ENCODE measurements at regions not wholly inside any gene's neighbourhood (a gene's known extent, or its start where the extent isn't known, plus 50 kb on each side); places are given as distances from the start of the nearest gene placed in this dataset.
A peak's percentile ranks its signal among the peaks of the same experiment; 100 is the strongest.
"Not testable (repeated sequence)": the region's sequence is repeated elsewhere in the genome, so short reads cannot be mapped to it uniquely, and the experiment has no call there.

DNA sequence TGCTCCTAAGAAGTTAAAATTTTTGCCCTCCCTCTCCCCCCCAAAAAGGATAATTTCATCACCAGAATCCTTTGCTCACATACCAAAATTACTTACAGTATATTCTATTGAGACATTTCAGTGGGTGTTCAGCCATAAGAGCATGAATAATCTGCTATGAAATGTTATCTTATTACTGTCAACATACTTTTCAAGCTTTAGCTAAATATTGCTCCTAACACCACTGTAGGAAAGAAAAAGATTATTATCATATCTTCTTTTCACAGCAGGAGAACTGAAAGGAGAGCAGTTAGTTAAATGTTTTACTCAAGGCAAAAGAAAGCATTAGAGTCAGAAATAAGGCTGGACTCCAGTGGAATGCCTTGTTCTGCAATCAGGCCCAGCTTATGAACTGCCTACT lies 231.0 kb upstream of the GYPA start:
- no peak for DNase-seq (ENCODE audit: low spot score)

DNA sequence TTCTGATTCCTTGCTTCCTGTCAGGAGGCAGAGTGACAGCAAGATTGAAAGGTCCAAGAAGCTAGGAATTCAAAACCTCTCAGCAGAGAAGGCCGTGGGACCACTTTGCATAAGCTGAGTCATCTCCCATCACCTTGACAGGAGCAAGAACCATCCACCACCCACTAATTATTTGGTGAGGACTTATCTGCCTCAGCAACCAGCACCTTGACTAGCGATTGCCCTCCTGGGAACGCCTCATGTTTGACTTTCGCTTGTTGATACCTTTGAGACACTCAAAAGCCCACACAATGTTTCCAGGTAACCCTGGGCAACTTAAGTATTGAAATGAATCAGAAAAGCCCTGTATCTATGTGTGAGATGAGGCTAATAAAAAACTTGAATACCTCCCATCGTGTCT lies 233.5 kb upstream of the GYPA start:
- DNase-seq (ENCODE audit: low spot score) = no peak

DNA sequence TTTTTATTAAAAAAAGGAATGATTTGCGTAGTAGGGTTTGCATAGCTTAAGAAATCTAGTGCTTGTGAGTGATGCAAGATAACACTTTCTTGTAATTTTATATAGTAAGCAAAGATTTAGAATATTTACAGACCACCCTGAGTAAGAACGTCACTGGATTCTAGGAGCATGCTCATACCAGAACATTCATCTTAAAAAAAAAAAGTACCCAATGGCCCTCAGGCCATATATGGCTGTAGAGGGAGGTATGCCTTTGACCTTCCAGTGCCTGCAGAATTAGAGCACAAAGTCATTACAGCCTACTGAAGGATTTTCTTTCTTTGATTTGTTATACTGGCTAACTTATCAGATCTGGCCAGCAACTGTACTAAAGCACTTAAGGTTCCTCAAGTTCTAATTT lies 236.3 kb upstream of the GYPA start:
- no peak for DNase-seq (ENCODE audit: low spot score)

DNA sequence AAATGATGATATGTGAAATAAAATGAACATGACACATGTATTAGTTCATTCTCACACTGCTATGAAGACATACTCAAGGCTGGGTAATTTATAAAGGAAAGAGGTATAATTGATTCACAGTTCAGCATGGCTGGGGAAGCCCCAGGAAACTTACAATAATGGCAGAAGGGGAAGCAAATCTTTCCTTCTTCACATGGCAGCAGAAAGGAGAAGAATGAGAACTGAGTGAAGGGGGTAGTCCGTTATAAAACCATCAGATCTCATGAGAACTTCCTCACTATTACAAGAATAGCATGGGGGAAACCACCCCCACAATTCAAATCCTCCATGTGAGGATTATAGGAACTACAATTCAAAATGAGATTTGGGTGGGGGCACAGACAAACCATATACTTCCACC lies 243.9 kb upstream of the GYPA start:
- DNase-seq (ENCODE audit: low spot score) = no peak

DNA sequence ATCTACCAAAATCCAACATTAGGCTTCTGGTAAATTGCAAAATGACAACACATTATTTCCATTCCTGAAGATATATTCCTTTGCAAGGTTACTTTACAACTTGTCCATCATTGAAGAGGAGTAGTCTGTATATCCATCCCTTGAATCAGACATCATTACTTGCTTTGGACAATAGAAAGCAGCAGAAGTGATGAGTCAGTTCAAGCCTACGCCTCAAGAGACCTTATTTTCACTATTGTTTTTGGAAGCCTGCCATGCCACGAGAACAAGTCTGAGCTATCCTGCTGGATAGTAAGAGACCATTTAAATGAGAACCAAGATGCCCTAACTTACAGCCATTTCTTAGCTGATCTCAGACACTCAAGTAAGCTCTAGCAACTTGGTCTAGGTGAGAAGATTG lies 246.0 kb upstream of the HHIP start:
- peak; percentile 14 for DNase-seq (ENCODE audit: low spot score)

DNA sequence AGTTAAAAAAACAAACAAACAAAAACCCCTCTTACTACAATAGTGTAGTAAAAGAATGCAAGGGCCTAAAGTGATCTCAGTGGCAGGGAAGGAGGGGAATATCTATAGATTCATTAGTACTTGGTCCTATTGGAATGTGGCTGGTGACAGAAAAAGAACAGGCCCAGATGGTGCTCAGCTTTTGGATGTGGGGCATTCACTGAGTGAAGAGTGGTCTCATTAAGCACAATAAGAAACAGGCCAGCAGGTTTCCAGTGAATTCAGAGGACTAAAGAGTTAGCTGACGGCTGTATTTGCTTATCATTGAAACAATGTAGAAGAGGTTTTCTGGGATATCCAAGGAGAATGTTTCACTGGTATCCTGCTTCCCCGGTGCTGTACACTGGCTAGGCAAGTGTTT lies 243.8 kb upstream of the HHIP start:
- no peak for DNase-seq (ENCODE audit: low spot score)

DNA sequence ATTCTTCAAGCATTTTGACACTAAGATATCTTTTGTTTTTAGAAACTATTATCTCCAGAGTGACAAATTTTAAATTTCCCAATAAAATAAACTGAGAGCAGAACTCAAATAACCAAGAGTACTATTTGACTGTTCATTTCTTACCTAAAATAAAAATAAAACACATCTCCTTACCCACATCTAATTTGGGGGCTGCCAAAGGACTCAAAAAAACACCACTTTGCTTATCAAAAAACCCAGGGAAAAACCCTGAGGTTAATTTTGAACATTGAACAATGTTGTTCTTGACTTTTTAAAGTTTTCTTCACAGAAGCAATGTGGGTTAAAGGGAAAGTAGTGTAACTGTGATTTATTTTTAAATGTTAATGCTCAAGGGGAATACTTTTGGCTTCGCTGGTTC lies 243.0 kb upstream of the HHIP start:
- DNase-seq (ENCODE audit: low spot score) = no peak

DNA sequence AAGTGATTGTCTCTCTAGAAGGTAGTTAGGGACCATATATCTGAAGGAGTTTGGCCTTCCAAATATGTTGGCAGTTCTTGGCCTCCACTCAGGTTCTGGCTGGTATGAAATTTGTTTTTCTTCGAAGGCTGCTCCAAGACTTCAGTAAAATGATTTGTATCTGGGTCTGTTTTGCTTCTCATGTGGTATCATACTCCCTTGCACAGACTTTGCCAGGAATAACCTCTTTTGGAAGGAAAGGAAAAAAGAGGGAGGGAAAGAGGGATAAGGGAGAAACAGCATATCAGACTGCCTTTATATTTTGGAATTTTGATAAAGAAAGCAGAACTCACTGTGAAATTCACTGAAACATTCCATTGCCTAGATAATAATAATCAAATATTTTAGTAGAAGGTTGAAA lies 242.1 kb upstream of the HHIP start:
- DNase-seq (ENCODE audit: low spot score) = no peak

DNA sequence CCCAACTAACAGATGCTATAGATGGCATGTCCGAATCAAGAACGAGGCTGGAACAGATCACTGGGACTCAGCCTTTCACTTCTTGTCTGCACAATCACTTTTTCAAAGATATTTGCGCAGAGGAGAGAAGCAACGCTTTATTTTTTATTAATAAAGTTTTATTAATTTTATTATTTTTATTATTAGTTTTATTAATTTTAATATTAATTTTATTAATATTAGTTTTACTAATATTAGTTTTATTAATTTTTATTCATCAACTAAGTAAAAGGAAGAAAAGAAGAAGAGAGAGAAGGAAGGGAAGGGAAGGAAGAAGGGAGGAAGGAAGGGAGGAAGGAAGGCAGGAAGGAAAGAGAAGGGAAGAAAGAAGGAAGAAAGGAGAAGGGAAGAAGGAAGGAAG lies 236.4 kb upstream of the HHIP start:
- DNase-seq (ENCODE audit: low spot score) = no peak

DNA sequence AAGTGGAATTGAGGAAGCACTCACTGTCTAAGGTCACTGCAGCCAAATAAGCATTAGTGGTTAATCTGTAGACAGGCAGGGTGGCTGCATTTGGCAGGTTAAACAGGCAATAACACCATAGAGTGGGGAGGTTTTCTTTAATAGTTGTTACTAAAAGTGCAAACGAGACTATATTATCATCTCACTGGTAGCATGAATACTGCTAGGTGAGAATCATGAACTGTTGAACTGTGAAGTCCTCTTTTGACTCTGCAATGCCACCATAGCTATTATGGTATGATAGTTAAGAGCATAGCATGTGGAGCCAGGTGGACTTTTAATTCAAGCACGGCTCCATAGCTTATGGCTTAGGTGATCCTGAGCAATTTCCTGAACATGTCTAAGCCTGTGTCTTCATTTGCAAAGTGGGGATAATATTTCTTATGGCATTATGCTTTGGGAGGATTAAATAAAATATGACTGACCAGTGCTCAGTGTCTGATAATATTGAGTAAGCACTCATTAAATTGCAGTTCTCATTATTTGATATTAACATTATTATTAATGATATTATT lies 235.6 kb upstream of the HHIP start:
- DNase-seq (ENCODE audit: low spot score) = no peak

DNA sequence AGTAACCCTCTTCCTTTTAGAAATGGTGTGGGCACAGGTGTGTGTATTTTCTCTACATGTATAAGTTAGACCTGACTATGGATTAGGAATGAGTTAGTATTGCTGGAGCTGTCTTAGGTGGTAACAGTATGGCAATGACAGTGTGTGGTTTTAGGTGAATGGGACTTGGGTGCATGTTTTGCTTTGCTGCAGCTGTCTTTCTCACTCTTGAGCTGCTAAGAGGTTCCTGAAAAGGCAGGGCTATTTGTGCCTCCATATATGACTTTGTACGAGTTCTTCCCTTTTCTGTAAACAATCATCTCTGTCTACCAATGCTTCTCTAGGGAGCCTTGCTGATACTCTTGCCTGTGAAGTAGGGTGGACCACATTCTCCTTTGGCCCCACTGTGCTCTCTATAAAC lies 234.8 kb upstream of the HHIP start:
- no peak for DNase-seq (ENCODE audit: low spot score)

DNA sequence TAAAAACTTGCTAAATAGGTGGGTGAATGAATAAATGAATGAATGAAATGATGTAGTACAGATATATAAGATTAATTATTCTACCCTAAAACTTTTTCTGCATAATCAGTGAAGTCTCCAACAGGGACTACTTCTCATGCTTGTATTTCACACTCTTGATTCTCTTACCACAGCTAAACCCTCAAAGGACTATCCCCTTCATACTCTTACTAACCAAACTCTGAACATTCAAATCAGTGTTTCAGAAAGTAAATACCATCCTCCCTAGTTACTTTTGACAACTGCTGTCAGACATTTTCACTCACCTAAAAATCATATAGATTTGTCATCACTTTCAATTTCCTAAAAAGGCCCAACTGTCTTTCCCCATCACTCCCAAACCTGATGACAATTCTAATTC lies 234.3 kb upstream of the HHIP start:
- DNase-seq (ENCODE audit: low spot score) = no peak

DNA sequence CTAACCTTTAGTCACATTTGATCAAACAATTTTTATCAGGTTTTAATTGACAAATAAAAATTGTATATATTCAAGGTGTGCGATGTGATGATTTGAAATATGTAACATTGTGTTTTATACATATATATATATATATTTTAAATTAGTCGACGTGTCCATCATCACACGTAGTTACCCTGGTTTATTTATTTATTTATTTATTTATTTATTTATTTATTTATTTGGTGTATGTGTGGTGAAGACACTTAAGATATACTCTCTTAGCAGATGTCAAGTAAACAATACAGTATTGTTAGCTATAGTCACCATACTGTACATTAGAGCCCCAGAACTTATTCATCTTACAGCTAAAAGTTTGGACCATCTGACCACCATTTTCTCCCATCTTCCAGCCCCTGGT lies 224.9 kb upstream of the HHIP start:
- no peak for DNase-seq (ENCODE audit: low spot score)

DNA sequence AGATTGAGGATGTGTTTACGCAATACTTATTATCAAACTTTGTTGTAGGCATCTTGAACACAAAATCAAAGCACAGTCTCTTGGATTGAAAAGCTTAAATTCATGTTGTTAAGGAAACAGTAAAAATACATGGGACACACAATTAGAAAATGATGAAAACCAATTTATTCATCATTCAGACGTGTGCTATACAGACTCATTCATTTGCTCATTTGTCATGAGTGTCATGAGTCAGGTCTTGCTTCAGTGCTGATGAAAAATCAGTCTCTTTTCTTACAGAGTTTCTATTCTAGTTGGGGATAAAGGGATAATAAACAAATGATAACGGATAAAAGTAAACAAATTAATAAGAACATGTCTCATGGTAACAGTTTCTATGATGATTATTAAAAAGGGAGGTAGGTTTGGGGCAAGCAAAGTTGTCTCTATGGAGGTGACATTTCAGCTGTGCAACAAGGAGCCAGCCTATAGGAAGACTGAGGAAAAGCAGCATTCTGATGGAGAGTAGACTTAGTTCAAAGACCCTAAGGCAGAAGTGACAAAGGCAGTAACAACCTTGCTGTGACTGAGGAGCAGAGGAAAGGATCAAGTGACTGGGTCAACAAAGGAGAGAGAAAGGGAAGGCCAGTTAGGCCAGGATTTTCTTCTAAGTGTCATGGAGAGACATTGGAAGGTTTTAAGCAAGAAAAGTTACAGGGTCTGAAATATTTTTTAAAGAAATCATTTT lies 224.0 kb upstream of the HHIP start:
- DNase-seq (ENCODE audit: low spot score) = no peak

DNA sequence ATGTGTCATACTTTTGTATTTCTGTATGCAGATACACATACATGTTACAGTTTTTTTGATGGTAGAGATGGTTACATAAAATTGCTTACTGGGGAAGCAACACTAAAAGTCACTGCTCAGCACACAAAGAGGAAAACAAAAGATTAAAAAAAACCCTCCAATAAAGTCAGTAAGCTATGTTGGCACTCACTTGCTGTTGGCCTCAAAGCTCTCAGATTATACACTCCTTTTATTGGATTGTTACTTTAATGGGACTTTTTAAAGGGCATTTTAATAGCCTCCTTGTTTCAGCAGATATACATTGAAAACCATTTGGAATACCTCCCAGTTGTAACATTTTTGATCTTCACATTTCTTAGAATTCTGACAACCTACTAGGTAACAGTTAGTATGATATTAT lies 222.0 kb upstream of the HHIP start:
- no peak for DNase-seq (ENCODE audit: low spot score)

DNA sequence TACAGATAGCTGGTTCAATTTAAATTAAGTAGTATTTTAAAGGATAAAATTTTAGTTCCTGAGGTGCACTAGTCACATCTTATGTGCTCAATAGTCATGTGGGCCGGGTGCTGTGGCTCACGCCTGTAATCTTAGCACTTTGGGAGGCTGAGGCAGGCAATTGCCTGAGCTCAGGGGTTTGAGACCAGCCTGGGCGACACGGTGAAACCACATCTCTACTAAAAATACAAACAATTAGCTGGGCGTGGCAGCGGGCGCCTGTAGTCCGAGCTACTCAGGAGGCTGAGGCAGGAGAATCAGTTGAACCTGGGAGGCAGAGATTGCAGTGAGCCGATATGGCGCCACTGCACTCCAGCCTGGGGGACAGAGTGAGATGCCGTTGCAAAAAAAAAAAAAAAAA lies 219.9 kb upstream of the HHIP start:
- not testable (repeated sequence) for DNase-seq (ENCODE audit: low spot score)

DNA sequence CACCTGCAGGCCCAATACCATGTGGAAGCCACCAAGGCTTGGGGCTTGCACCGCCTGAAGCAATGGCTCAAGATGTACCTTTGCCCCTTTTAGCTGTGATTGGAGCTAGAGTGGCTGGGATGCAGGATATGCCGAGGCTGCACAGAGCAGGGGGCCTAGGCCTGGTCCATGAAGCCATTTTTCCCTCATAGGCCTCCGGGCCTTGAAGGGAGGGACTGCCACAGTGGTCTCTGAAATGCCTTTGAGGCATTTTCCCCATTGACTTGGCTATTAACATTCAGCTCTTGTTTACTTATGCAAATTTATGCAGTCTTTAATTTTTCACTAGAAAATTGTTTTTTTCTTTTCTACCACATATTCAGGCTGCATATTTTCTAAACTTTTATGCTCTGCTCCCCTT lies 203.2 kb upstream of the HHIP start:
- no peak for DNase-seq (ENCODE audit: low spot score)

DNA sequence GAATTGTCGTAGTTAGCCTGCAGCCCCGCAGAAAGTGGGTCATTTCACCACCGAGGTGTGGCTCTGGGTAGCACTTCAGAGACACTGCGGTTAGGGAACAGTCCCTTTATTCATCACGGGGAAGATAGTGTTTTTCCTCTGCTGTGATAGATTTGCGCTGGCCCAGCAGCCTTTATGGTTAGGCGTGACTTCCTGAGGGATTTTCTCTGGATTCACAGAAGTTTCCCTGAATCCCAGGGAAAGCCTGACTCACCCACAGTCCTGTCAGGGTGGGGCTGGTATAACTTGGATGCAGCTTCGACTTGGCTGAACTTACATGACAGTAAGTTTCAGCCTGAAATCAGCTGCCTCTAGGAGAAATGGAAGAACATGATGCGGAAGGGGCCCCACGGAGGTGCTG lies 196.3 kb upstream of the HHIP start:
- peak; percentile 72 for DNase-seq (ENCODE audit: low spot score)

DNA sequence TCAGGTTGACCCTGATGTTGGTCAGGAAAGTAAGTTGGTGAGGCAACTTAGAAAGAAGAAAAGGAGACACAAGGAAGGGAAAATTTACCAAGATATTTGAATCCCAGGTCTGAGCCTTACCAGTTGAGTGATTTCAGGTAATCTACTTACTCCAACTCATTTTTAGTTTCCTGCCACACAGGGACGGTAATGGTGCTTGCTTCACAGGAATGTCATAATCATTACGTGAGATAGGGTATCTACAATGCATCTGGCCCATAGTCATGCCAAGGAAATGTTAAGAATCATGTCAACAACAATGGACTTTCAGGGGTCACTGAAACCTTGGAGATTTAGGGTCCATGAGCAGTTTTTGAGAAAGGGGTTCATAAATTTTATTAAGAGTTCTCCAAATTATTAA lies 195.4 kb upstream of the HHIP start:
- no peak for DNase-seq (ENCODE audit: low spot score)

DNA sequence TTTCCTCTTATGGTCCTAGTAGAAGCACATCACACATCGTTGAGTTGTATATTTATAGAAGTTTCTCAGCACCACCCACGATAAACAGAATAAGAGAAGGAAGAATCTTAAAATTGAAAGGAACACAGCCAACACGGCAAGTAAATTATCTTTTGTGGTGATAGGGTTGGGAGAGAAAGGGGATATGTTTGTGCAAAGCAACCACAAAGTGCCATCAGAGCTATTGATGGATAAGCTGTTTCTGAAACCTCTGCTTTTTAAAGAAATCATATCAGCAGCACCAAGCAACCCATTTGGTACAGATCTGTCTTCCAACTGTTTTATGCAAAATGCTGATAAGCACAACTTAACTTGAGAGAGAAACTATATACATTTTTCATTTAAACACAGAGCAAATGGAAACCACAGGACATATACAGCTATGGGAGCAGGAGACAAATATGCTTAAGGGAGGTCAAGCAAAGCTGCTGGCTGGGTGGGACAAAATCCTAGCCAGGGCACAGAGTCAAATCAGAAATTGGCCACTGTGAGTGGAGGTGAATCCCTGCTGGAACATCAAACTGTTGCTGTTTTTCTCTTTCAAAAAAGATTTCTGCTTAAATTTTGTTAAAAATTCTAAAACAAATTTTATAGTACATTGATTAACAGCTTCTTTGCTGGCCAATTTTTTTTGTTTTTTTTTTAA lies 194.0 kb upstream of the HHIP start:
- DNase-seq (ENCODE audit: low spot score) = no peak

DNA sequence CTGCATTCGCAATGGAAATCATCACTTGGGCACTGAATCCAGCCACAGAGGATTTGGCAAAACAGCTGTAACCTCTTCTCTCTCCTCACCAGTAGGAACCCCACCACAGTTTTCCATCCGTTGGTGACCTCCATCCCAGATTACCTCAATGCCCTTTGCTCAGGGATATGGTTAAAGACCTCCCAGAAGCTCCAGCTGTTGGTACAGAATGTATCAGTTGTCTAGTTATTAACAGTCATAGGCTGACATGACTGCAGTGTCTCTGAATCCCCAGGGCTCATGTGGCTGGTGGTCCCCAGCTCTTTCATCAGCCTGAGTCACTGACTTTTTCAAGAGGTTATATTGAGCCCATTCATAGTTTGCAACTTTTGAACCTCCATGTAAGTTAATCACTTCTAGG lies 189.8 kb upstream of the HHIP start:
- no peak for DNase-seq (ENCODE audit: low spot score)

DNA sequence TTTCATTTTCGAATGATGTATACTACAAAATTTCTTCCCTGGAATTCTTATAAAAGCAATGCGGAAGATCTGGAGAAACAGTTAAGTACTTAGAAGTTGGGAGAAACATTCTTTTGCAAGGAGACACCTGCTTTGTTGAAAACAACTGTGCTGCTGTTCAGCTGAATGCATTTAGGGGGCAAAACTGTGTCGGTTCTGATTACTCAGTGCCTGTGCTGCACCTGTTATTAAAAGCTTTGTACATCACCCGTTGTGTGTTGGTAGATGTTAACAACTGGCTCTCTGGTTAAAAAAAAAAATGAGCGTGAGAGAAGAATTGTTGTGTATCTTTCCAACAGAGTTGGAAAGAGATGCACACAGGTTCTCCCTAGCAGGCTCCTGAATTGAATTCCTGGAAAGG lies 184.1 kb upstream of the HHIP start:
- DNase-seq (ENCODE audit: low spot score) = no peak

DNA sequence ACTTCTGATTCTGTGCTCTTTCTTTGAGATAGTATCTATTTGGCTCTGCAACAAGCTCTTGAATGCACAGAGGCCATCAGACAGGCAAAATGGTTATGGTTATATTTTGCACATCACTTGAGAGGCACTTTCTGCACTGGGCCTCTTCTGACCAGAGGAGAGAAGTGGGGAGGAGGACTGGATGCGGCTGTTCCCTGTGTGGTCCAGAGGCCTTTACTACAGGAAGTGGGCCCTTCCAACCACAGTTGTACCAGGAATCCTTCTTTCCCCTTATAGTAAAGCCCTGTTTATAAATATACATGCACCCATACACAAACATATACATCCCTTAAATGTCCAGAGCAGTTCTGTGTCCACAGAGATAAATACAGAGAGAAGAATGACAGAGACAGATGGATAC lies 182.7 kb upstream of the HHIP start:
- DNase-seq (ENCODE audit: low spot score) = no peak

DNA sequence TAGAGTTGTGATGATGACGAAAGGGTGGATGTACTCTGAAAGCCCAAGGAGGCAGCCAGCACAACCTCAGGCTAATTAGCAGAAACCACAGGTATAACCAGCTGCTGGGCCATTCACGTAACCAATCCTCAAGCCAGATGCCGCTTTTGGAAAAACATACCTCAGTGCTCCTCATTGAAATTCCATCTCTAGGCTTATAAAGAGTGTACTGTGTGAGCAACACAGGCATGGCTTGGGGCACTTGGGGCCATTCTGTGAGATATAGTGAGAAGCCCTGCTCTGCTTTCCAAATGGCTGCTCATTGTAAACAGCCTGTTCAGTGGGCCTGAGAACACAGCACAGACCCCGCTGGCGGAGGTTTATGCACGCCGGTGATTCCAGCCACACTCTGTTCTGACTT lies 182.1 kb upstream of the HHIP start:
- DNase-seq (ENCODE audit: low spot score) = no peak
